Activated B cell treated with CpG ODN at 0.5 μM for 24 hours (primary cell): ENCODE measurements at regions not wholly inside any gene's neighbourhood (a gene's known extent, or its start where the extent isn't known, plus 50 kb on each side); places are given as distances from the start of the nearest gene placed in this dataset.

Source experiments
- ATAC-seq: fragments of 200-7000 bp; cut with Tn5 transposase; one replicate; pipeline ENCODE4 v1.10.0; 2021; ENCODE audit warnings: low read depth, mild to moderate bottlenecking, moderate library complexity
- CTCF ChIA-PET: fragments of 350-600 bp; sonication (Branson Sonifier 250); formaldehyde crosslinking; loops from one replicate; lab custom pipeline; 2021; ENCODE audit warnings: antibody characterized with exemption; lab: Charles Lee
- POLR2A ChIA-PET: fragments of 350-600 bp; sonication (Branson Sonifier 250); formaldehyde crosslinking; loops from one replicate; lab custom pipeline; 2021; ENCODE audit warnings: antibody characterized with exemption; lab: Charles Lee
- DNase-seq: peaks from one replicate; pipeline ENCODE4 v3.0.0; 2022
- H3K27ac Mint-ChIP-seq: one replicate; pipeline ENCODE4 v1.8.0; 2020; ENCODE audit warnings: mixed read lengths
- H3K27me3 Mint-ChIP-seq: one replicate; pipeline ENCODE4 v1.8.0; 2021; ENCODE audit warnings: mixed read lengths
- H3K36me3 Mint-ChIP-seq: one replicate; pipeline ENCODE4 v1.8.0; 2021; ENCODE audit warnings: low read depth, mixed read lengths
- H3K4me1 Mint-ChIP-seq: one replicate; pipeline ENCODE4 v1.8.0; 2021; ENCODE audit warnings: mixed read lengths
- H3K4me3 Mint-ChIP-seq: one replicate; pipeline ENCODE4 v1.8.0; 2020; ENCODE audit warnings: mild to moderate bottlenecking, mixed read lengths
- H3K9me3 Mint-ChIP-seq: one replicate; pipeline ENCODE4 v1.8.0; 2020; ENCODE audit warnings: mixed read lengths
- intact Hi-C: fragments of 100-400 bp; cut with micrococcal nuclease; formaldehyde crosslinking; loops from one replicate; pipeline ENCODE4 v1.15.1; 2024
- TF ChIP-seq, protein P1 (sequence below): fragments of 200-600 bp; IDR thresholded peaks from one replicate; pipeline ENCODE4 v1.8.0; 2022; ENCODE audit warnings: antibody characterized with exemption, mild to moderate bottlenecking

GRCh38 chr13:103161476-103161875, 95.3 kb upstream of the SLC10A2 start:
- Mint-ChIP-seq H3K4me1 (no peaks in the 10 kb centered on the region), H3K27ac (no peak overlapping the region), H3K9me3 (no peaks in the 10 kb centered on the region), H3K36me3 (no peaks in the 10 kb centered on the region), H3K4me3 (no peak overlapping the region), H3K27me3 (peaks cover 6% of the 10 kb centered on the region)
- CTCF ChIA-PET: no interaction called here
- TF ChIP-seq, protein P1, sequence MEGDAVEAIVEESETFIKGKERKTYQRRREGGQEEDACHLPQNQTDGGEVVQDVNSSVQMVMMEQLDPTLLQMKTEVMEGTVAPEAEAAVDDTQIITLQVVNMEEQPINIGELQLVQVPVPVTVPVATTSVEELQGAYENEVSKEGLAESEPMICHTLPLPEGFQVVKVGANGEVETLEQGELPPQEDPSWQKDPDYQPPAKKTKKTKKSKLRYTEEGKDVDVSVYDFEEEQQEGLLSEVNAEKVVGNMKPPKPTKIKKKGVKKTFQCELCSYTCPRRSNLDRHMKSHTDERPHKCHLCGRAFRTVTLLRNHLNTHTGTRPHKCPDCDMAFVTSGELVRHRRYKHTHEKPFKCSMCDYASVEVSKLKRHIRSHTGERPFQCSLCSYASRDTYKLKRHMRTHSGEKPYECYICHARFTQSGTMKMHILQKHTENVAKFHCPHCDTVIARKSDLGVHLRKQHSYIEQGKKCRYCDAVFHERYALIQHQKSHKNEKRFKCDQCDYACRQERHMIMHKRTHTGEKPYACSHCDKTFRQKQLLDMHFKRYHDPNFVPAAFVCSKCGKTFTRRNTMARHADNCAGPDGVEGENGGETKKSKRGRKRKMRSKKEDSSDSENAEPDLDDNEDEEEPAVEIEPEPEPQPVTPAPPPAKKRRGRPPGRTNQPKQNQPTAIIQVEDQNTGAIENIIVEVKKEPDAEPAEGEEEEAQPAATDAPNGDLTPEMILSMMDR: no peak
- POLR2A ChIA-PET: no interaction called here
- intact Hi-C loops: no loop called here
- ATAC-seq: no peak
- no peak for DNase-seq

DNA sequence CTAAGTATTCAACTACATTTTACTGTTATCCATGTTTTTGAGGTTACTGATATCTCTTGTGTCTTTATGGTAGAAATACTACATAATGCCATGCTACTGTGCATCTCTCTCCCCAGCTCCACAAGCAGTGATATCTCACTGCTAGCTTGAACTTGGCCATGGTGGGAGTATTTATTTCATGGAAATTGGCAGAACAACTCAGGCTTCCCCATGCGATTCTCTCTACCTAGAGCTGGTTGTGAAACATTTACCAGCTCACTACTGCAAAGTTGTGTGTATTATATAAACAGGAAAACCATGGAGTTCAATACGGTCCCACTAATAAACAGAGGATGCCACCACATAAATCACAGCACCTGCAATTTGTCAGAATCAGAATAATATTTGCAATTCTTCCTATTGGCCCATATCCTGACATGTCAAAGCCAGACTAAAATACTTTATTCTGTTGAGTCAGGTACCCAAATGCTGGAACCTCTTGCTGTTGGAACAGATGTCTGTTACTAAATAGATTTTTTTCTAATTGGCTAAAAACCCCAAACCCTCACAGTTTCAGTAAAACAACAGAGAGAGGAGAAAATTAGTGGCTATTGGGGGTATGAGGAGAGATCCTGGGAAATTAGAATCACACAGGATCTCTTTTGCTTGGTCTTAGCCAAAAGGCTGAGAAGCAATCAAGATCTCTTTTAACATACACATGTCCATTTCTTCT, 91.4 kb upstream of the SLC10A2 start:
- Mint-ChIP-seq H3K4me1 (no peaks in the 10 kb centered on the region), H3K4me3 (no peak overlapping the region), H3K9me3 (no peaks in the 10 kb centered on the region), H3K27me3 (peaks cover 7% of the 10 kb centered on the region), H3K27ac (no peak overlapping the region), H3K36me3 (no peaks in the 10 kb centered on the region)
- TF ChIP-seq, protein P1: no peak
- ChIA-PET CTCF (no interaction called here), POLR2A (no interaction called here)
- ATAC-seq: no peak
- intact Hi-C loops: no loop called here
- no peak for DNase-seq

- Mint-ChIP-seq H3K4me1 (no peaks in the 10 kb centered on the region), H3K36me3 (no peaks in the 10 kb centered on the region), H3K27me3 (peaks cover 7% of the 10 kb centered on the region), H3K27ac (no peak overlapping the region), H3K9me3 (no peaks in the 10 kb centered on the region), H3K4me3 (no peak overlapping the region)
- TF ChIP-seq, protein P1: no peak
- POLR2A ChIA-PET: no interaction called here
- DNase-seq: no peak
- CTCF ChIA-PET: no interaction called here
- ATAC-seq: no peak
- intact Hi-C loops: no loop called here
These were observed 90.8 kb upstream of the SLC10A2 start for GRCh38 chr13:103157016-103157415.

GRCh38 chr13:103156346-103156998, 90.3 kb upstream of the SLC10A2 start:
- no peaks in the 10 kb centered on the region for H3K36me3 Mint-ChIP-seq
- no peak overlapping the region for H3K4me3 Mint-ChIP-seq
- no peak for ATAC-seq
- H3K4me1 Mint-ChIP-seq: no peaks in the 10 kb centered on the region
- no peak overlapping the region for H3K27ac Mint-ChIP-seq
- CTCF ChIA-PET: no interaction called here
- intact Hi-C loops: no loop called here
- no peaks in the 10 kb centered on the region for H3K9me3 Mint-ChIP-seq
- no peak for DNase-seq
- POLR2A ChIA-PET: no interaction called here
- TF ChIP-seq, protein P1: no peak
- peaks cover 7% of the 10 kb centered on the region for H3K27me3 Mint-ChIP-seq

- Mint-ChIP-seq H3K36me3 (no peaks in the 10 kb centered on the region), H3K9me3 (no peaks in the 10 kb centered on the region), H3K4me3 (no peak overlapping the region), H3K27ac (no peak overlapping the region), H3K27me3 (peaks cover 6% of the 10 kb centered on the region), H3K4me1 (no peaks in the 10 kb centered on the region)
- TF ChIP-seq, protein P1: no peak
- ChIA-PET POLR2A (no interaction called here), CTCF (no interaction called here)
- ATAC-seq: no peak
- intact Hi-C loops: no loop called here
- DNase-seq: no peak
These were observed 87.2 kb upstream of the SLC10A2 start for GRCh38 chr13:103153466-103153865.
